ENCODE measurements at regions not wholly inside any gene's neighbourhood (a gene's known extent, or its start where the extent isn't known, plus 50 kb on each side); places are given as distances from the start of the nearest gene placed in this dataset.

- TF ChIP-seq CTCF (conservative IDR thresholded peaks at IDR 0.05) = no peak
- no peak for TF ChIP-seq EZH2 (IDR thresholded peaks at IDR 0.05; ENCODE audit: low read depth)
Observed at GRCh38 chr2:177068967-177069366, 143.6 kb upstream of the HNRNPA3 start.

Measured in PC-9 (cell line).